Neural progenitor cell (in vitro differentiated cells): ENCODE measurements at regions not wholly inside any gene's neighbourhood (a gene's known extent, or its start where the extent isn't known, plus 50 kb on each side); places are given as distances from the start of the nearest gene placed in this dataset.

Experiments used
- CTCF ChIP-seq: fragments of 200-600 bp; sonication (generic); IDR thresholded peaks from 2 replicates; pipeline ENCODE4 v1.5.1; 2017; ENCODE audit warnings: antibody characterized with exemption, mild to moderate bottlenecking
- EZH2 ChIP-seq: fragments of 200-600 bp; sonication (generic); IDR thresholded peaks from 2 replicates; pipeline ENCODE4 v1.6.1; 2017; ENCODE audit warnings: antibody characterized with exemption, mild to moderate bottlenecking, moderate library complexity
- EZH2phosphoT487 ChIP-seq: fragments of 200-600 bp; sonication (generic); IDR thresholded peaks from 2 replicates; pipeline ENCODE4 v1.6.1; 2017; ENCODE audit warnings: antibody characterized with exemption

GRCh38 chr15:95713324-95713723, 617.2 kb upstream of the NR2F2 start:
- no peak for TF ChIP-seq EZH2
- no peak for TF ChIP-seq CTCF
- no peak for TF ChIP-seq EZH2phosphoT487
